ENCODE measurements at regions not wholly inside any gene's neighbourhood (a gene's known extent, or its start where the extent isn't known, plus 50 kb on each side); places are given as distances from the start of the nearest gene placed in this dataset.

- WGBS (ENCODE audit: low lambda C conversion rate): 6% methylated on average over 2 of the region's 2 CpGs
- no peak for DNase-seq
- TF ChIP-seq JUND (IDR thresholded peaks at IDR 0.05) (no peak), RCOR1 (IDR thresholded peaks at IDR 0.05; ENCODE audit: low read length) (no peak), EP300 (IDR thresholded peaks at IDR 0.05; ENCODE audit: borderline replicate concordance in 1 of 2, low read depth in 1 of 2, low read length in 1 of 2) (no peak), FOXJ3 (CRISPR knock-in tag; IDR thresholded peaks at IDR 0.05) (no peak), MEF2A (IDR thresholded peaks at IDR 0.05; ENCODE audit: borderline replicate concordance, low read depth) (no peak), MXI1 (IDR thresholded peaks at IDR 0.05; ENCODE audit: low read depth, low read length) (no peak), EZH2phosphoT487 (IDR thresholded peaks at IDR 0.05; ENCODE audit: borderline replicate concordance, low read depth) (no peak), FOXM1 (IDR thresholded peaks at IDR 0.05; ENCODE audit: low read depth) (no peak), CTCF (IDR thresholded peaks at IDR 0.05) (no peak), RAD21 (IDR thresholded peaks at IDR 0.05; ENCODE audit: low read length) (no peak), SMC3 (IDR thresholded peaks at IDR 0.05; ENCODE audit: low read depth, low read length) (no peak), ELF1 (IDR thresholded peaks at IDR 0.05) (no peak)
- TF ChIP-seq, protein P1, sequence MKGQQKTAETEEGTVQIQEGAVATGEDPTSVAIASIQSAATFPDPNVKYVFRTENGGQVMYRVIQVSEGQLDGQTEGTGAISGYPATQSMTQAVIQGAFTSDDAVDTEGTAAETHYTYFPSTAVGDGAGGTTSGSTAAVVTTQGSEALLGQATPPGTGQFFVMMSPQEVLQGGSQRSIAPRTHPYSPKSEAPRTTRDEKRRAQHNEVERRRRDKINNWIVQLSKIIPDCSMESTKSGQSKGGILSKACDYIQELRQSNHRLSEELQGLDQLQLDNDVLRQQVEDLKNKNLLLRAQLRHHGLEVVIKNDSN (IDR thresholded peaks at IDR 0.05; ENCODE audit: borderline replicate concordance, low read depth): no peak
- TF ChIP-seq, protein P2, sequence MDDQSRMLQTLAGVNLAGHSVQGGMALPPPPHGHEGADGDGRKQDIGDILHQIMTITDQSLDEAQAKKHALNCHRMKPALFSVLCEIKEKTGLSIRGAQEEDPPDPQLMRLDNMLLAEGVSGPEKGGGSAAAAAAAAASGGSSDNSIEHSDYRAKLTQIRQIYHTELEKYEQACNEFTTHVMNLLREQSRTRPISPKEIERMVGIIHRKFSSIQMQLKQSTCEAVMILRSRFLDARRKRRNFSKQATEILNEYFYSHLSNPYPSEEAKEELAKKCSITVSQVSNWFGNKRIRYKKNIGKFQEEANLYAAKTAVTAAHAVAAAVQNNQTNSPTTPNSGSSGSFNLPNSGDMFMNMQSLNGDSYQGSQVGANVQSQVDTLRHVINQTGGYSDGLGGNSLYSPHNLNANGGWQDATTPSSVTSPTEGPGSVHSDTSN (IDR thresholded peaks at IDR 0.05): no peak
- TF ChIP-seq, protein P3, sequence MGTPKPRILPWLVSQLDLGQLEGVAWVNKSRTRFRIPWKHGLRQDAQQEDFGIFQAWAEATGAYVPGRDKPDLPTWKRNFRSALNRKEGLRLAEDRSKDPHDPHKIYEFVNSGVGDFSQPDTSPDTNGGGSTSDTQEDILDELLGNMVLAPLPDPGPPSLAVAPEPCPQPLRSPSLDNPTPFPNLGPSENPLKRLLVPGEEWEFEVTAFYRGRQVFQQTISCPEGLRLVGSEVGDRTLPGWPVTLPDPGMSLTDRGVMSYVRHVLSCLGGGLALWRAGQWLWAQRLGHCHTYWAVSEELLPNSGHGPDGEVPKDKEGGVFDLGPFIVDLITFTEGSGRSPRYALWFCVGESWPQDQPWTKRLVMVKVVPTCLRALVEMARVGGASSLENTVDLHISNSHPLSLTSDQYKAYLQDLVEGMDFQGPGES (IDR thresholded peaks at IDR 0.05; ENCODE audit: low read depth, low read length): no peak
- Histone ChIP-seq H3K9ac (no peak overlapping the region), H4K20me1 (ENCODE audit: insufficient read depth) (no peaks in the 10 kb centered on the region), H3K27ac (ENCODE audit: low read depth in 2 of 2, low read length in 1 of 2) (no peak overlapping the region), H2AFZ (ENCODE audit: low read depth) (no peak overlapping the region), H3K9me3 (no peaks in the 10 kb centered on the region), H3K4me1 (ENCODE audit: control insufficient read depth in 1 of 2, insufficient read depth in 2 of 2, low read depth in 1 of 2, low read length in 1 of 2) (no peaks in the 10 kb centered on the region), H3K79me2 (ENCODE audit: insufficient read depth) (no peaks in the 10 kb centered on the region), H3K9me2 (no peaks in the 10 kb centered on the region), H3F3A (replicated peaks; ENCODE audit: insufficient read depth) (no peaks in the 10 kb centered on the region), H3K4me2 (no peak overlapping the region), H3K36me3 (replicated peaks in 1 of 2; ENCODE audit: control insufficient read depth in 1 of 2, insufficient read depth in 2 of 2, low read length in 1 of 2) (no peaks in the 10 kb centered on the region), H3K4me3 (ENCODE audit: low read depth in 2 of 2, low read length in 1 of 2) (no peak overlapping the region), H3K27me3 (ENCODE audit: insufficient read depth) (no peaks in the 10 kb centered on the region)
- CTCF ChIA-PET: no interaction called here
- POLR2A ChIA-PET: no interaction called here
Observed at GRCh38 chr10:80760914-80761371, 223.2 kb downstream of the SH2D4B start.
